HL-60/S4 treated with phorbol 12-myristate 13-acetate at 8.2 ng/mL for 4 days and 3 days (cell line): ENCODE measurements at regions not wholly inside any gene's neighbourhood (a gene's known extent, or its start where the extent isn't known, plus 50 kb on each side); places are given as distances from the start of the nearest gene placed in this dataset.

Source experiments
- in situ Hi-C: fragments of 300-500 bp; cut with MboI; formaldehyde crosslinking; loops from 2 replicates; pipeline ENCODE4 v1.15.0; 2022; ENCODE audit warnings: low sequenced_read_pairs

GRCh38 chr3:177470197-177470941, 273.1 kb upstream of the TBL1XR1 start:
- in situ Hi-C loops: no loop called here

DNA sequence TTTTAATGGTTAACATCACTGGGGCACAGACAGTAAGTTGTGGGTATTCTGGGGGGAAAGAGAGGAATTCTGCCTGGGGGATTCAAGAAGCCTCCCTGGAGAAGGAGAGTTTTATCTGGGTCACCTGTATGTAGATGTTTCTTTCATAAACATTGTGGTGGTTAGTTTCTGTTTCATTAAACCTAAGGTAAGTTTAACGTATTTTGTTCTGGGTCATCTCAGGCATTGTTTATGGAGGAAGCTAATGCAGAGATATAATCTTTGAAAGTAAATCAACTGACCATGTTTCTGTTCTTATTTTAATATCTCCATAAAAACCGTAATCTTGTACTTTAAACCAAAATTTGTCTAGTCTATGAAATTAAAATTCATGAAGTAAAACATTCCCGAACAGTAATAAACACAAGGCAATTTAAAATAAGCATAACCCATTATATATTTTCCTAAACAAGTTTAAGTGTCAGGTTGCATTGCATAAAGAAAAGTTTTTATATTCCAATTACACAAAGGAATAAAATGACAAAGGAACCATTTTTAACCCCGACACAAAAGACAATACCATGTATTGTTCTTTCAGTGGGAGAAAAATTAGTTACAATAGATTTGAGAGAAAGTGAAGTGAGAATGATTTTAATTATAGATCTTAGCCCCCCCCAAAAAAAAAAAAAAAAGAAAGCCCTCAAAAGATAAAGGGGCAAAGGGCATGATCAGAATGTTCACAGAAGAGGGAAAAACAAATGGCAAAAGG, 274.6 kb upstream of the TBL1XR1 start:
- in situ Hi-C loops: no loop called here

GRCh38 chr3:177473184-177473583, 275.9 kb upstream of the TBL1XR1 start:
- in situ Hi-C loops: no loop called here

GRCh38 chr3:177473903-177474302, 276.6 kb upstream of the TBL1XR1 start:
- in situ Hi-C loops: no loop called here

DNA sequence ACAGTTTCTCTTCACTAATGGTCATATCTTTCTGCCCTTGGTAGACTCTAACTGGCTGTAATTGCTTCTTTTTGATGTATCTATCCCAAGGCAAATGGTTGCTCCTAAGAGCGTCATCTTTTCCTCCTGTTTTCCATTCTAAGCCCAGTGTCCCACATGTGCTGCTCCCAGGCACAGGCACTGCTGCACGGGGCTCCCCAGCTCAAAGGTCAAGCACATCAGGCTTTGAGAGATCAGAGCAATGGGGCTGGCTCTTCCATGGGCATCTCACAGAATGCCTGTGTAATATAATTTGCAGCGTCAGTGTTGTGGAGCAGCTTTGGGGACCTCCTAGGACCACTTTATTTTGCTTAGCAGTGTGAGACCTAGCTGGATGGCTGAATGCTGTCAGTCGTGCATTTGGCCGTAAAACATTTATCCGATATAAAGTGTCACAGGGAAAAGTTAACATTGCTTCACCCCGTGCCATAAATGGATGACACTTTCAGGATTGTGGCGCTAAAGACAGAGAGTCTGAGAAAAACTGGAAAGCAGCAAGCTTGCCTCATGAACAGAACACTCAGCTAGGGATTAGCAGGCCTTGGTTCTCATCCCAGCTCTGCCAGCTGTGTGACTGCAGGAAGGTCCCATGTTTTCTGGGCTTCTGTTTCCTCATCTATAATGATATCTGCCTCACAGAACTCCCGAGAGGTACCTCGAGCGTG, 277.5 kb upstream of the TBL1XR1 start:
- in situ Hi-C loops: no loop called here

GRCh38 chr3:177475356-177475665, 278.0 kb upstream of the TBL1XR1 start:
- in situ Hi-C loops: no loop called here

GRCh38 chr3:177476495-177476894, 279.2 kb upstream of the TBL1XR1 start:
- in situ Hi-C loops: no loop called here

DNA sequence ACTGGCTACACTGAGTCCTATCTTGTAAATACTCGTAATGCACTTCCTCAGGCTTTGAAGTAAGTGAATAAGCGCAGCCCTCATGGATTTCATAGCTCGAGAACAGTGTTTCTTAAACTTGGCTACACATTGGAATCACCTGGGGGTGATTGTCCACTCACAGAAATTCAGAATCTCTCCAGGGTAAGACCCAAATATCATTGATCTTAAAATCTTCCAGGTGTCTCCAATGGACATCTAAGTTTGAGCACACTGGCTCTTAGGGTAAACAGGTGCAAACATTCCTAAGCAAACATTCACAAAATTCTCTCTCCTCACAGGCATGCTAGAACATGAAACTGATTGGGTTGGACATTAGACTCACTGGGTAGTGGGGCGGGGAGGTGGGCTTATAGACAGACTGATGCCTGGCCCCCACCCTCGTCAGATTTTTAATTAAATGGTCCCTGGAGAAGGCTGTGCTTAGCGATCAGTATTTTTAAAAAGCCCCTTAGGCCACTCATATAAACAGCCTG, 279.7 kb upstream of the TBL1XR1 start:
- in situ Hi-C loops: no loop called here

- in situ Hi-C loops: no loop called here
Measured at GRCh38 chr3:177478170-177478867, 281.0 kb upstream of the TBL1XR1 start.

GRCh38 chr3:177479630-177480029, 282.3 kb upstream of the TBL1XR1 start:
- in situ Hi-C loops: no loop called here

GRCh38 chr3:177481329-177481728, 284.0 kb upstream of the TBL1XR1 start:
- in situ Hi-C loops: no loop called here

DNA sequence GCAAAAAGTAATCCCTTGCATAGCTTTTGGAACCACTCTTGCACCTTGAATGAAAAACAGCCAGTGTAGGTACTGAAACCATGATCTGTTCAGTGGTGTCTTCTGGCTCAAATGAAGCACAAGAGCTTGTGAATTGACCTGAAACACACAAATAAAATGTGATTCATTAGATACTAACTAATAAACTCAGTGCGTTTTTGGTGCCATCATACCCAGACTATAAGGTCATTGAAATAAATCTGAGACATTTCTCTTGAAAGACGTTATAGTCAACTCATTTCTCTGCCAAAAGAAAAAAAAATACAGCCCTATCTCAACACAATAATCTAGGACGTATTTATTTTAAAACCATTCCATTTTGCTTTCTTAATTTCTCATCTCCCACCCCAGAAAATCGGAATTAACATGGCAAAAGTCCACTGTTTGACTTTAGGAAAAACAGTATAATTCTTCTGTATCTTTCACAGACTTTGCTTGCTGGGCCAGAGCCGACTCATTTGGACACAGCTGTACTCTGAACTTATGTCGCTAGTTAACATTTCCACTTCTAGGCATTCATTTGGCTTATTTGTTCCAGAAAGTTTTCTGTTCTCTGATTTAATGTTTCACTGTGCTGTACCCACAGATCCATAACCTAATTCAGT, 284.9 kb upstream of the TBL1XR1 start:
- in situ Hi-C loops: no loop called here

GRCh38 chr3:177483182-177483967, 286.1 kb upstream of the TBL1XR1 start:
- in situ Hi-C loops: no loop called here

DNA sequence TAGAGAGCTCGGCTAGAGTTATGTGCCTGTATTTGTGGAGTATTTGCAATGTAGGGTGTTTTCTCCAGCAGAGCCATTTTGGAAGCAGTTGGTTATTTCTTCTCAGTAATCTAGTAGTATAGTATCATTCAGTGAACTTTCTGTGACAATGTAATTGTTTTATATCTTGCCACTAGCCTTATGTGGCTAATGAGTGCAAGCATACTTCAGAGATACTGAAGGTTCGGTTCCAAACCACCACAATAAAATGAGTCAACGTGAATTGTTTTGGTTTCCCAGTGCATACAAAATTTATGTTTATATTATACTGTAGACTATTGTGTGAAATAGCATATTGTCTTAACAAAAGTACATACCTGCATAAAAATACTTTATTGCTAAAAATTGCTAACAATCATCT, 286.9 kb upstream of the TBL1XR1 start:
- in situ Hi-C loops: no loop called here

DNA sequence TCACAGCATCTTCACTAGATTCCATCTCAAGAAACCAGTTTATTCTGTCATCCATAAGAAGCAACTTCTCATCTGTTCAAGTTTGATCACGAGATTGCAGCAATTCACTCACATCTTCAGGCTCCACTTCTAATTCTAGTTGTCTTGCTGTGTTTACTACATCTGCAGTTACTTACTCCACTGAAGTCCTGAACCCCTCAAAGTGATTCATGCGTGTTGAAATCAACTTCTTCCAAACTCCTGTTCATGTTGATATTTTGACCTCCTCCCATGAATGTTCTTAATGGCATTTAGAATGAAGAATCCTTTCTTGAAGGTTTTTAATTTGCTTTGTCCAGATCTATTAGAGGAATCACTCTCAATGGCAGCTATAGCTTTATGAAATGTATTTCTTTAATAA, 287.6 kb upstream of the TBL1XR1 start:
- in situ Hi-C loops: no loop called here

- in situ Hi-C loops: no loop called here
Measured at GRCh38 chr3:177487635-177488186, 290.4 kb upstream of the TBL1XR1 start.

- in situ Hi-C loops: no loop called here
Measured at GRCh38 chr3:177488740-177489139, 291.5 kb upstream of the TBL1XR1 start.

- in situ Hi-C loops: no loop called here
Measured at GRCh38 chr3:177490626-177491025, 293.3 kb upstream of the TBL1XR1 start.

GRCh38 chr3:177491296-177492032, 294.2 kb upstream of the TBL1XR1 start:
- in situ Hi-C loops: no loop called here
